HG02798 (cell line): ENCODE measurements at regions not wholly inside any gene's neighbourhood (a gene's known extent, or its start where the extent isn't known, plus 50 kb on each side); places are given as distances from the start of the nearest gene placed in this dataset.

Experiments used
- ATAC-seq: cut with Tn5 transposase; IDR thresholded peaks from one replicate; pipeline ENCODE4 v1.9.1; 2021; ENCODE audit warnings: mild to moderate bottlenecking; ENCODE audit not compliant: unreplicated experiment, poor library complexity

- no peak for ATAC-seq
Observed at GRCh38 chr18:75489493-75490190, 62.1 kb upstream of the SMIM21 start.

- no peak for ATAC-seq
Observed at GRCh38 chr18:75483662-75484061, 56.2 kb upstream of the SMIM21 start.

GRCh38 chr18:75482880-75483279 lies 55.4 kb upstream of the SMIM21 start:
- no peak for ATAC-seq

- ATAC-seq: no peak
Observed at GRCh38 chr18:75480487-75480886, 53.0 kb upstream of the SMIM21 start.

- ATAC-seq: peak; percentile 76
Observed at GRCh38 chr18:75478996-75479880, 51.7 kb upstream of the SMIM21 start.

- peak; percentile 36 for ATAC-seq
Observed at GRCh38 chr18:75477900-75478299, 50.4 kb upstream of the SMIM21 start.
